ENCODE measurements at regions not wholly inside any gene's neighbourhood (a gene's known extent, or its start where the extent isn't known, plus 50 kb on each side); places are given as distances from the start of the nearest gene placed in this dataset.

GRCh38 chr9:129359916-129360536, 182.0 kb upstream of the IER5L start:
- DNase-seq (ENCODE audit: low spot score), result no peak

- DNase-seq (ENCODE audit: low spot score), result no peak
Measured at GRCh38 chr9:129359162-129359811, 181.2 kb upstream of the IER5L start.

- no peak for DNase-seq (ENCODE audit: low spot score)
Measured at GRCh38 chr9:129358621-129359154, 180.6 kb upstream of the IER5L start.

- no peak for DNase-seq (ENCODE audit: low spot score)
Measured at GRCh38 chr9:129357773-129358245, 179.7 kb upstream of the IER5L start.

GRCh38 chr9:129356871-129357772, 179.1 kb upstream of the IER5L start:
- no peak for DNase-seq (ENCODE audit: low spot score)

GRCh38 chr9:129355631-129356030, 177.6 kb upstream of the IER5L start:
- DNase-seq (ENCODE audit: low spot score), result no peak

GRCh38 chr9:129354498-129354897, 176.4 kb upstream of the IER5L start:
- DNase-seq (ENCODE audit: low spot score), result no peak

- no peak for DNase-seq (ENCODE audit: low spot score)
Measured at GRCh38 chr9:129353697-129354336, 175.8 kb upstream of the IER5L start.

GRCh38 chr9:129352146-129352865, 174.2 kb upstream of the IER5L start:
- DNase-seq (ENCODE audit: low spot score), result no peak

- no peak for DNase-seq (ENCODE audit: low spot score)
Measured at GRCh38 chr9:129351642-129352145, 173.6 kb upstream of the IER5L start.

GRCh38 chr9:129351058-129351641, 173.1 kb upstream of the IER5L start:
- no peak for DNase-seq (ENCODE audit: low spot score)

GRCh38 chr9:129350143-129350935, 172.3 kb upstream of the IER5L start:
- DNase-seq (ENCODE audit: low spot score), result no peak

GRCh38 chr9:129349665-129349947, 171.5 kb upstream of the IER5L start:
- DNase-seq (ENCODE audit: low spot score), result no peak

- DNase-seq (ENCODE audit: low spot score), result no peak
Measured at GRCh38 chr9:129348890-129349664, 171.0 kb upstream of the IER5L start.

GRCh38 chr9:129347316-129348120, 169.5 kb upstream of the IER5L start:
- DNase-seq (ENCODE audit: low spot score), result no peak

- DNase-seq (ENCODE audit: low spot score), result no peak
Measured at GRCh38 chr9:129346046-129346445, 168.0 kb upstream of the IER5L start.

GRCh38 chr9:129344641-129345495, 166.8 kb upstream of the IER5L start:
- DNase-seq (ENCODE audit: low spot score), result no peak
